Neural crest cell (in vitro differentiated cells): ENCODE measurements at regions not wholly inside any gene's neighbourhood (a gene's known extent, or its start where the extent isn't known, plus 50 kb on each side); places are given as distances from the start of the nearest gene placed in this dataset.

Experiments used
- DNase-seq: peaks from one replicate; pipeline ENCODE4 v3.0.0; 2021; ENCODE audit warnings: low read depth, mixed read lengths, low spot score
- H3K27ac Mint-ChIP-seq: one replicate; pipeline ENCODE4 v1.8.0; 2021; ENCODE audit warnings: mild to moderate bottlenecking, mixed read lengths; ENCODE audit not compliant: unreplicated experiment
- H3K27me3 Mint-ChIP-seq: 2 replicates; pipeline ENCODE4 v1.8.0; 2021; ENCODE audit warnings: low read depth, mild to moderate bottlenecking, mixed read lengths
- H3K36me3 Mint-ChIP-seq: 2 replicates; pipeline ENCODE4 v1.8.0; 2021; ENCODE audit warnings: low read depth, mild to moderate bottlenecking, mixed read lengths
- H3K4me1 Mint-ChIP-seq: 2 replicates; pipeline ENCODE4 v1.8.0; 2021; ENCODE audit warnings: mixed read lengths
- H3K4me3 Mint-ChIP-seq: one replicate; pipeline ENCODE4 v1.8.0; 2021; ENCODE audit warnings: mild to moderate bottlenecking, mixed read lengths
- H3K9me3 Mint-ChIP-seq: 2 replicates; pipeline ENCODE4 v1.8.0; 2021; ENCODE audit warnings: mixed read lengths
- TF ChIP-seq, protein P1 (sequence below): fragments of 200-600 bp; sonication (generic); conservative IDR thresholded peaks from 2 replicates; pipeline ENCODE4 v1.5.0; 2021; ENCODE audit warnings: antibody characterized with exemption, mild to moderate bottlenecking

GRCh38 chr5:68554571-68555279 lies 339.2 kb downstream of the PIK3R1 start:
- Mint-ChIP-seq H3K9me3 (peaks cover 5% of the 10 kb centered on the region), H3K4me3 (no peak overlapping the region), H3K36me3 (no peaks in the 10 kb centered on the region), H3K4me1 (peaks cover 4% of the 10 kb centered on the region), H3K27ac (no peak overlapping the region), H3K27me3 (no peaks in the 10 kb centered on the region)
- no peak for DNase-seq
- TF ChIP-seq, protein P1, sequence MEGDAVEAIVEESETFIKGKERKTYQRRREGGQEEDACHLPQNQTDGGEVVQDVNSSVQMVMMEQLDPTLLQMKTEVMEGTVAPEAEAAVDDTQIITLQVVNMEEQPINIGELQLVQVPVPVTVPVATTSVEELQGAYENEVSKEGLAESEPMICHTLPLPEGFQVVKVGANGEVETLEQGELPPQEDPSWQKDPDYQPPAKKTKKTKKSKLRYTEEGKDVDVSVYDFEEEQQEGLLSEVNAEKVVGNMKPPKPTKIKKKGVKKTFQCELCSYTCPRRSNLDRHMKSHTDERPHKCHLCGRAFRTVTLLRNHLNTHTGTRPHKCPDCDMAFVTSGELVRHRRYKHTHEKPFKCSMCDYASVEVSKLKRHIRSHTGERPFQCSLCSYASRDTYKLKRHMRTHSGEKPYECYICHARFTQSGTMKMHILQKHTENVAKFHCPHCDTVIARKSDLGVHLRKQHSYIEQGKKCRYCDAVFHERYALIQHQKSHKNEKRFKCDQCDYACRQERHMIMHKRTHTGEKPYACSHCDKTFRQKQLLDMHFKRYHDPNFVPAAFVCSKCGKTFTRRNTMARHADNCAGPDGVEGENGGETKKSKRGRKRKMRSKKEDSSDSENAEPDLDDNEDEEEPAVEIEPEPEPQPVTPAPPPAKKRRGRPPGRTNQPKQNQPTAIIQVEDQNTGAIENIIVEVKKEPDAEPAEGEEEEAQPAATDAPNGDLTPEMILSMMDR, result no peak

DNA sequence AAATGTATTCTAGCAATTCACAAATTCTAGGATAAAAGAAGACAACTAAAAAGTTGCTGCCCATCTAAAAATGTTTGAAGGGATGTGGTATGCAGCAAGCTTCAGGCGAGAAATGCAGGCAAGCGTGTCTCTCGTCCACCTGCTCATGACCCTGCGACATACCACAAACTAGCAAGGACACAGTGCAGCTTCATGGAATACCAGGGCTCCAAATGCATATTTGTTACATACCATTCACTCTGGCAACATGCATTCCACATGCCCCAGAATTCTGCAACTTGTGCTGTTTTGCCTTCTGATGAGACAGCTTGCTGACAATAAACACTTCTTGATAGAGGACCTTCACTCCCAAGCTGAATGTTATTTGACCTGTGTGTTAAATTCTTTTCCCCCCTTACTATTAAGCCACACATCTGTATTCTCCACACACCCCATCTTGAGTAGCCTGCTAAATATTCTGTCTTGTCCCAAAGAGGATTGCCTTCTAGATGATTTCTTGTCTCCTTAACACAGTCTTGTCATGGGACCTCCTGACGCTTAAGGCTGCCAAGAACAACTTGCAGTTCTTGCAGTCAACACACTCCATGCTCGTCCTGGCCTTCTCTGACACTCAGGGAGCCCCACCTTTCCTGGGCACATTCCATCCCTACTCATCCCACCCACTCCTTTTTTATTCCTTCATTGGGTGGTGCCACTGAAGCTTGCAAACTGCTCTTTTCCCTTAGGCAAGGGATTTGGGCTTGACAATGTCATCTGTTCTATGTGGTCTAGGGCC lies 340.5 kb downstream of the PIK3R1 start:
- Mint-ChIP-seq H3K9me3 (peaks cover 2% of the 10 kb centered on the region), H3K4me1 (peaks cover 6% of the 10 kb centered on the region), H3K36me3 (no peaks in the 10 kb centered on the region), H3K4me3 (no peak overlapping the region), H3K27ac (no peak overlapping the region), H3K27me3 (no peaks in the 10 kb centered on the region)
- TF ChIP-seq, protein P1, result no peak
- DNase-seq, result no peak

GRCh38 chr5:68557162-68557936 lies 341.8 kb downstream of the PIK3R1 start:
- no peak for DNase-seq
- peaks cover 2% of the 10 kb centered on the region for H3K9me3 Mint-ChIP-seq
- H3K4me3 Mint-ChIP-seq, result no peak overlapping the region
- no peak overlapping the region for H3K27ac Mint-ChIP-seq
- no peaks in the 10 kb centered on the region for H3K27me3 Mint-ChIP-seq
- no peaks in the 10 kb centered on the region for H3K36me3 Mint-ChIP-seq
- H3K4me1 Mint-ChIP-seq, result peaks cover 16% of the 10 kb centered on the region
- TF ChIP-seq, protein P1, result no peak

- no peak for DNase-seq
- H3K4me3 Mint-ChIP-seq, result no peak overlapping the region
- TF ChIP-seq, protein P1, result no peak
- peaks cover 15% of the 10 kb centered on the region for H3K36me3 Mint-ChIP-seq
- no peak overlapping the region for H3K27ac Mint-ChIP-seq
- H3K9me3 Mint-ChIP-seq, result peaks cover 11% of the 10 kb centered on the region
- peaks cover 21% of the 10 kb centered on the region for H3K4me1 Mint-ChIP-seq
- H3K27me3 Mint-ChIP-seq, result no peaks in the 10 kb centered on the region
These were observed 346.8 kb downstream of the PIK3R1 start for GRCh38 chr5:68562308-68562707.

GRCh38 chr5:68565427-68565826 lies 349.9 kb downstream of the PIK3R1 start:
- Mint-ChIP-seq H3K9me3 (peaks cover 26% of the 10 kb centered on the region), H3K4me1 (peaks cover 21% of the 10 kb centered on the region), H3K27ac (no peak overlapping the region), H3K4me3 (no peak overlapping the region), H3K36me3 (peaks cover 19% of the 10 kb centered on the region), H3K27me3 (no peaks in the 10 kb centered on the region)
- DNase-seq, result no peak
- TF ChIP-seq, protein P1, result no peak
